ENCODE measurements at regions not wholly inside any gene's neighbourhood (a gene's known extent, or its start where the extent isn't known, plus 50 kb on each side); places are given as distances from the start of the nearest gene placed in this dataset.

GRCh38 chr5:44565902-44566301 lies 176.7 kb upstream of the FGF10 start:
- no peaks in the 10 kb centered on the region for H3K9me3 ChIP-seq
- H3K36me3 ChIP-seq, result no peaks in the 10 kb centered on the region
- intact Hi-C loops (cut with DNase I), result no loop called here
- H3K27me3 ChIP-seq, result no peaks in the 10 kb centered on the region
- TF ChIP-seq CTCF (IDR thresholded peaks at IDR 0.05), result no peak
- no peak for TF ChIP-seq POLR2A (IDR thresholded peaks at IDR 0.05)
- peak in 2 of 4 donors; percentile 55 to 59 for ATAC-seq
- 68 to 86% (median 81%) methylated on average over 2 of the region's 2 CpGs for WGBS, 4 donors
- H3K27ac ChIP-seq, result no peak overlapping the region
- peaks cover 0 to 3% (median 0%) of the 10 kb centered on the region in 12 donors for H3K4me1 ChIP-seq
- H3K4me3 ChIP-seq, result no peak overlapping the region
- DNase-seq, result no peak

- no peak for TF ChIP-seq CTCF (IDR thresholded peaks at IDR 0.05)
- TF ChIP-seq POLR2A (IDR thresholded peaks at IDR 0.05), result no peak
- peaks cover 0 to 3% (median 0%) of the 10 kb centered on the region in 12 donors for H3K4me1 ChIP-seq
- no peak for DNase-seq
- H3K36me3 ChIP-seq, result no peaks in the 10 kb centered on the region
- no peak overlapping the region for H3K4me3 ChIP-seq
- intact Hi-C loops (cut with DNase I), result no loop called here
- 27 to 45% (median 37%) methylated on average over 1 of the region's 1 CpG for WGBS, 4 donors
- no peaks in the 10 kb centered on the region for H3K9me3 ChIP-seq
- no peak overlapping the region for H3K27ac ChIP-seq
- no peaks in the 10 kb centered on the region for H3K27me3 ChIP-seq
- ATAC-seq, result peak; percentile 50 to 59 (median 51)
Measured at GRCh38 chr5:44565360-44565759, 176.1 kb upstream of the FGF10 start.

- 70 to 80% (median 73%) methylated on average over 2 of the region's 2 CpGs for WGBS, 4 donors
- Histone ChIP-seq H3K4me1 (no peaks in the 10 kb centered on the region), H3K9me3 (no peaks in the 10 kb centered on the region), H3K27me3 (no peaks in the 10 kb centered on the region), H3K27ac (no peak overlapping the region), H3K4me3 (no peak overlapping the region), H3K36me3 (no peaks in the 10 kb centered on the region)
- no peak for DNase-seq
- intact Hi-C loops (cut with DNase I), result no loop called here
- ATAC-seq, result peak in 1 of 4 donors; percentile 59
- TF ChIP-seq POLR2A (IDR thresholded peaks at IDR 0.05) (no peak), CTCF (IDR thresholded peaks at IDR 0.05) (no peak)
Measured at GRCh38 chr5:44546286-44546685, 157.1 kb upstream of the FGF10 start.

DNA sequence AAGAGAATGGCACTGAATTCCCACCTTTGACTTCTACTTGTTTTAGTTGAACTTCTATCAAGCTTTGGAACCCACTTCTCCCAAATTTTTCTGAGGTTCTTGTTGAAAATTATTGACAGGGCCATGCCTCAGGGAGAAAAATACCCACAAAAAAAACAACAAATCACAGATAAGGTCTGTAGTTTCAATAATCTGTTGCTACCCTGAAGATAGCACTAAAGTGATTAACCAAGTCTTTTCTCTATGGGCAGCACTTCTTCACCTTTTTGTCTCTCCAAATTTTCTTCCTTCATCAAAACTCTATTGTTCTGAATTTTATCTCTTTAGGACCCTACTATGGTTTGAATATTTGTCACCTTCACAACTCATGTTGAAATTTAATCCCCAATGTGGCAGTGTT lies 154.3 kb upstream of the FGF10 start:
- DNase-seq (no peak), ATAC-seq (no peak)
- TF ChIP-seq CTCF (IDR thresholded peaks at IDR 0.05) (no peak), POLR2A (IDR thresholded peaks at IDR 0.05) (no peak)
- Histone ChIP-seq H3K4me3 (no peak overlapping the region), H3K27me3 (no peaks in the 10 kb centered on the region), H3K36me3 (no peaks in the 10 kb centered on the region), H3K9me3 (no peaks in the 10 kb centered on the region), H3K27ac (no peak overlapping the region), H3K4me1 (peaks cover 0 to 4% (median 0%) of the 10 kb centered on the region in 12 donors)
- intact Hi-C loops (cut with DNase I), result no loop called here
